ENCODE measurements at regions not wholly inside any gene's neighbourhood (a gene's known extent, or its start where the extent isn't known, plus 50 kb on each side); places are given as distances from the start of the nearest gene placed in this dataset.
"Not testable (repeated sequence)": the region's sequence is repeated elsewhere in the genome, so short reads cannot be mapped to it uniquely, and the experiment has no call there.

GRCh38 chr7:1354661-1355567, 104.4 kb downstream of the MICALL2 start:
- Mint-ChIP-seq H3K9me3 (peaks cover 0 to 4% (median 0%) of the 10 kb centered on the region in 7 donors), H3K36me3 (no peaks in the 10 kb centered on the region), H3K27me3 (ENCODE audit: low read depth in 3 of 3) (peaks cover 3 to 8% (median 4%) of the 10 kb centered on the region in 3 donors), H3K4me3 (no peak overlapping the region), H3K27ac (no peak overlapping the region), H3K4me1 (no peaks in the 10 kb centered on the region)
- Histone ChIP-seq H4K20me1 (ENCODE audit: insufficient read depth, low read length) (no peaks in the 10 kb centered on the region), H3K4me2 (replicated peaks; ENCODE audit: extremely low read depth, low read length, poor library complexity, severe bottlenecking) (no peak overlapping the region), H3K4me3 (replicated peaks in 1 of 3; ENCODE audit: low read depth in 2 of 3, low read length in 3 of 3) (no peak overlapping the region), H3K36me3 (replicated peaks in 1 of 2; ENCODE audit: control insufficient read depth in 1 of 2, insufficient read depth in 2 of 2, low read length in 2 of 2) (no peaks in the 10 kb centered on the region), H3K79me2 (ENCODE audit: insufficient read depth, low read length) (no peaks in the 10 kb centered on the region), H3K9me3 (replicated peaks in 1 of 2; ENCODE audit: control insufficient read depth in 1 of 2, insufficient read depth in 1 of 2, low read length in 2 of 2) (no peaks in the 10 kb centered on the region), H3K27ac (ENCODE audit: low read depth in 1 of 2, low read length in 2 of 2) (no peak overlapping the region), H2AFZ (ENCODE audit: insufficient read depth, low read depth, low read length, poor library complexity, severe bottlenecking) (no peak overlapping the region), H3K4me1 (ENCODE audit: control insufficient read depth in 1 of 2, insufficient read depth in 2 of 2, low read length in 2 of 2) (no peaks in the 10 kb centered on the region), H3K27me3 (ENCODE audit: control insufficient read depth in 2 of 2, insufficient read depth in 2 of 2, low read length in 2 of 2) (no peaks in the 10 kb centered on the region), H3K9ac (ENCODE audit: insufficient read depth, low read length, poor library complexity, severe bottlenecking) (no peak overlapping the region)
- intact Hi-C loops (cut with micrococcal nuclease): no loop called here
- DNase-seq: no peak
- 86% methylated on average over 23 of the region's 32 CpGs for WGBS (ENCODE audit: insufficient coverage)
- no peak for TF ChIP-seq CTCF (IDR thresholded peaks at IDR 0.05)

DNA sequence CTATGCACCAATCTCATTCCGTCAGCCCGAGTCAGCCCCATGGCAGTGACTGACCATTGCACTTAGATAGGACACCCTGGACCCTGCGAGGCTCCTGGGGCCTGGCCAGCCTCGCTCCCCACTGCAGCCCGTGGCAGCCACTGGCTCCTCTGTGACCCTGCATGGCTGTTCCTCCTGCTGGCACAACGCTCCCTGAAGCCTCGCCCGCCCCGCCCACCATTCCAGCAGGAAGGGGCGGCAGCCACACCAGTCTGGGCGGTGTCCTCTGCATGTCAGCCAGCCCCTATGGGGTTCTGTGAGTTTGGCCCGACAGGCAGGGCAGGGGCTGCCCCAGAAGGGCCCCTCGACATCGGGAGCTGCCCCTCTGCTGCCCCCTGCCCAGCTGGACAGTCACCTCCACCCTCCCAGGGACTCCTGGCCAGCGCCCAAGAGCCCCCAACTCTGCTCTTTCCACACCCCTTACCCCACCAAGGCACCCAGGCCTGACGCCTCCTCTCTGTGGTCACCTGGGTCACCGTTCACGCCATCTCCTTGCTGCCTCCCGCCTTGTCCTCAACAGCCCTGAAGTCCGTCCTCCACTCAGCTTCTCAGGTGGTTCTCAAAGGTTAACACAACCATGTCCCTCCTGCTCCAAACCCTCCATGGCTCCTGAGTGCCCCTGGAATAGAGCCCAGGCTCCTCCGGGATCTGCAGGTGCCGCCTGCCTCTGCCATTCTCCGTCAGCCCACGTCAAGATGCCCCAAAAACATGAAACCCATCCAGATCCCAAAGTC, 103.5 kb downstream of the MICALL2 start:
- WGBS (ENCODE audit: insufficient coverage): 73% methylated on average over 19 of the region's 24 CpGs

GRCh38 chr7:1356853-1357252, 102.4 kb downstream of the MICALL2 start:
- DNase-seq; H2AFZ ChIP-seq (ENCODE audit: insufficient read depth, low read depth, low read length, poor library complexity, severe bottlenecking); H3K4me1 Mint-ChIP-seq; H4K20me1 ChIP-seq (ENCODE audit: insufficient read depth, low read length); H3K79me2 ChIP-seq (ENCODE audit: insufficient read depth, low read length); H3K9me3 ChIP-seq (replicated peaks in 1 of 2; ENCODE audit: control insufficient read depth in 1 of 2, insufficient read depth in 1 of 2, low read length in 2 of 2); H3K4me3 Mint-ChIP-seq; H3K9me3 Mint-ChIP-seq; H3K4me1 ChIP-seq (ENCODE audit: control insufficient read depth in 1 of 2, insufficient read depth in 2 of 2, low read length in 2 of 2); H3K27ac Mint-ChIP-seq; H3K9ac ChIP-seq (ENCODE audit: insufficient read depth, low read length, poor library complexity, severe bottlenecking); H3K27me3 Mint-ChIP-seq (ENCODE audit: low read depth in 3 of 3); H3K27me3 ChIP-seq (ENCODE audit: control insufficient read depth in 2 of 2, insufficient read depth in 2 of 2, low read length in 2 of 2); H3K36me3 ChIP-seq (replicated peaks in 1 of 2; ENCODE audit: control insufficient read depth in 1 of 2, insufficient read depth in 2 of 2, low read length in 2 of 2); intact Hi-C loops (cut with micrococcal nuclease); H3K4me3 ChIP-seq (replicated peaks in 1 of 3; ENCODE audit: low read depth in 2 of 3, low read length in 3 of 3); H3K27ac ChIP-seq (ENCODE audit: low read depth in 1 of 2, low read length in 2 of 2); H3K4me2 ChIP-seq (replicated peaks; ENCODE audit: extremely low read depth, low read length, poor library complexity, severe bottlenecking); H3K36me3 Mint-ChIP-seq: not testable (repeated sequence)
- 90% methylated on average over 4 of the region's 6 CpGs for WGBS (ENCODE audit: insufficient coverage)

More for the DNA sequence above, 103.5 kb downstream of the MICALL2 start:
- H3K4me3 Mint-ChIP-seq: no peak overlapping the region
- H3K4me2 ChIP-seq (replicated peaks; ENCODE audit: extremely low read depth, low read length, poor library complexity, severe bottlenecking): no peak overlapping the region
- no peak overlapping the region for H3K4me3 ChIP-seq (replicated peaks in 1 of 3; ENCODE audit: low read depth in 2 of 3, low read length in 3 of 3)
- H3K9me3 Mint-ChIP-seq: peaks cover 0 to 9% (median 2%) of the 10 kb centered on the region in 7 donors
- TF ChIP-seq CTCF (IDR thresholded peaks at IDR 0.05): no peak
- no peaks in the 10 kb centered on the region for H3K4me1 Mint-ChIP-seq
- H3K36me3 Mint-ChIP-seq: no peaks in the 10 kb centered on the region
- peaks cover 2 to 7% (median 4%) of the 10 kb centered on the region in 3 donors for H3K27me3 Mint-ChIP-seq (ENCODE audit: low read depth in 3 of 3)
- no peaks in the 10 kb centered on the region for H3K4me1 ChIP-seq (ENCODE audit: control insufficient read depth in 1 of 2, insufficient read depth in 2 of 2, low read length in 2 of 2)
- no peak overlapping the region for H3K27ac ChIP-seq (ENCODE audit: low read depth in 1 of 2, low read length in 2 of 2)
- H3K36me3 ChIP-seq (replicated peaks in 1 of 2; ENCODE audit: control insufficient read depth in 1 of 2, insufficient read depth in 2 of 2, low read length in 2 of 2): no peaks in the 10 kb centered on the region
- no peaks in the 10 kb centered on the region for H4K20me1 ChIP-seq (ENCODE audit: insufficient read depth, low read length)
- no peaks in the 10 kb centered on the region for H3K79me2 ChIP-seq (ENCODE audit: insufficient read depth, low read length)
- no peaks in the 10 kb centered on the region for H3K27me3 ChIP-seq (ENCODE audit: control insufficient read depth in 2 of 2, insufficient read depth in 2 of 2, low read length in 2 of 2)
- H3K27ac Mint-ChIP-seq: no peak overlapping the region
- no peak for DNase-seq
- H3K9me3 ChIP-seq (replicated peaks in 1 of 2; ENCODE audit: control insufficient read depth in 1 of 2, insufficient read depth in 1 of 2, low read length in 2 of 2): no peaks in the 10 kb centered on the region
- no peak overlapping the region for H2AFZ ChIP-seq (ENCODE audit: insufficient read depth, low read depth, low read length, poor library complexity, severe bottlenecking)
- intact Hi-C loops (cut with micrococcal nuclease): no loop called here
- H3K9ac ChIP-seq (ENCODE audit: insufficient read depth, low read length, poor library complexity, severe bottlenecking): no peak overlapping the region

Data from CD14-positive monocyte (primary cell).